Calu3 (cell line): ENCODE measurements at regions not wholly inside any gene's neighbourhood (a gene's known extent, or its start where the extent isn't known, plus 50 kb on each side); places are given as distances from the start of the nearest gene placed in this dataset.
A peak's percentile ranks its signal among the peaks of the same experiment; 100 is the strongest.

Experiments
- BruUV-seq: library from RNA; stranded (reverse); fragments of 400-500 nt; replicated peaks from 2 replicates; lab custom pipeline; 2021; lab: Mats Ljungman, UMichigan
- CTCF ChIA-PET: fragments of 300-600 bp; sonication (Branson Sonifier 250); formaldehyde crosslinking; loops from one replicate; lab custom pipeline; 2022; ENCODE audit warnings: antibody characterized with exemption; lab: Charles Lee
- DNase-seq: peaks from one replicate; pipeline ENCODE4 v3.0.0; 2022
- H3K27ac Mint-ChIP-seq: one replicate; pipeline ENCODE4 v1.8.0; 2022; ENCODE audit warnings: mixed read lengths; ENCODE audit not compliant: unreplicated experiment
- H3K27me3 Mint-ChIP-seq: one replicate; pipeline ENCODE4 v1.8.0; 2022; ENCODE audit warnings: mixed read lengths; ENCODE audit not compliant: unreplicated experiment
- H3K36me3 Mint-ChIP-seq: one replicate; pipeline ENCODE4 v1.8.0; 2022; ENCODE audit warnings: mild to moderate bottlenecking, moderate library complexity, mixed read lengths; ENCODE audit not compliant: insufficient read depth, unreplicated experiment
- H3K4me1 Mint-ChIP-seq: one replicate; pipeline ENCODE4 v1.8.0; 2022; ENCODE audit warnings: mild to moderate bottlenecking, low read depth, mixed read lengths; ENCODE audit not compliant: unreplicated experiment
- H3K4me3 Mint-ChIP-seq: one replicate; pipeline ENCODE4 v1.8.0; 2022; ENCODE audit warnings: mild to moderate bottlenecking, low read depth, moderate library complexity, mixed read lengths; ENCODE audit not compliant: unreplicated experiment
- H3K9me3 Mint-ChIP-seq: one replicate; pipeline ENCODE4 v1.8.0; 2022; ENCODE audit warnings: low read depth, mixed read lengths; ENCODE audit not compliant: unreplicated experiment
- CTCF ChIP-seq: fragments of 200-600 bp; IDR thresholded peaks from one replicate; pipeline ENCODE4 v1.8.0; 2022; ENCODE audit warnings: antibody characterized with exemption; ENCODE audit not compliant: unreplicated experiment
- intact Hi-C: fragments of 100-400 bp; cut with micrococcal nuclease; formaldehyde crosslinking; loops from one replicate; pipeline ENCODE4 v1.10.0; 2022; ENCODE audit not compliant: unreplicated experiment

- H3K4me1 Mint-ChIP-seq, result peaks cover 67% of the 10 kb centered on the region
- peaks cover 18% of the 10 kb centered on the region for H3K36me3 Mint-ChIP-seq
- BruUV-seq, result no TSS peak
- H3K4me3 Mint-ChIP-seq, result no peak overlapping the region
- no peak for DNase-seq
- H3K27ac Mint-ChIP-seq, result peak overlapping the region; percentile 97
- no peak for TF ChIP-seq CTCF
- H3K9me3 Mint-ChIP-seq, result no peaks in the 10 kb centered on the region
- intact Hi-C loops, result loop anchor here (5.0 to 10.0 kb wide), 2 partner anchors 170 to 287 kb away; partner anchors contain the start of gene NEK7
- CTCF ChIA-PET, result interaction anchor here (1.1 kb wide), 1 partner anchor 278 kb away, joined by 3 read pairs; no protein-coding TSS in a partner anchor
- no peaks in the 10 kb centered on the region for H3K27me3 Mint-ChIP-seq
Measured at GRCh38 chr1:198444792-198445191, 95.7 kb downstream of the ATP6V1G3 start.

GRCh38 chr1:198443365-198444233 lies 96.9 kb downstream of the ATP6V1G3 start:
- BruUV-seq, result TSS peak; percentile 77
- Mint-ChIP-seq H3K27ac (peak overlapping the region; percentile 97), H3K4me1 (peaks cover 59% of the 10 kb centered on the region), H3K27me3 (no peaks in the 10 kb centered on the region), H3K9me3 (no peaks in the 10 kb centered on the region), H3K36me3 (peaks cover 13% of the 10 kb centered on the region), H3K4me3 (peak overlapping the region; percentile 50)
- intact Hi-C loops, result loop anchor here (5.0 to 10.0 kb wide), 2 partner anchors 169 to 286 kb away; partner anchors contain the start of gene NEK7
- CTCF ChIA-PET, result interaction anchor here (0.6 kb wide), 1 partner anchor 536 kb away, joined by 4 read pairs; no protein-coding TSS in a partner anchor
- TF ChIP-seq CTCF, result no peak
- DNase-seq, result peak; percentile 76

GRCh38 chr1:198440842-198441241 lies 99.6 kb downstream of the ATP6V1G3 start:
- Mint-ChIP-seq H3K9me3 (no peaks in the 10 kb centered on the region), H3K27me3 (no peaks in the 10 kb centered on the region), H3K36me3 (peaks cover 8% of the 10 kb centered on the region), H3K4me3 (no peak overlapping the region), H3K4me1 (peaks cover 49% of the 10 kb centered on the region), H3K27ac (no peak overlapping the region)
- no peak for DNase-seq
- no peak for TF ChIP-seq CTCF
- intact Hi-C loops, result loop anchor here (5.0 to 10.0 kb wide), 2 partner anchors 166 to 284 kb away; partner anchors contain the start of gene NEK7
- CTCF ChIA-PET, result no interaction called here
- BruUV-seq, result no TSS peak

- H3K36me3 Mint-ChIP-seq, result no peaks in the 10 kb centered on the region
- H3K4me1 Mint-ChIP-seq, result peaks cover 33% of the 10 kb centered on the region
- CTCF ChIA-PET, result no interaction called here
- no TSS peak for BruUV-seq
- TF ChIP-seq CTCF, result no peak
- no peaks in the 10 kb centered on the region for H3K27me3 Mint-ChIP-seq
- H3K4me3 Mint-ChIP-seq, result no peak overlapping the region
- peaks cover 6% of the 10 kb centered on the region for H3K9me3 Mint-ChIP-seq
- DNase-seq, result no peak
- H3K27ac Mint-ChIP-seq, result peak overlapping the region; percentile 22
- intact Hi-C loops, result no loop called here
Measured at GRCh38 chr1:198437332-198437731, 103.1 kb downstream of the ATP6V1G3 start.
